ENCODE measurements at regions not wholly inside any gene's neighbourhood (a gene's known extent, or its start where the extent isn't known, plus 50 kb on each side); places are given as distances from the start of the nearest gene placed in this dataset.
"Not testable (repeated sequence)": the region's sequence is repeated elsewhere in the genome, so short reads cannot be mapped to it uniquely, and the experiment has no call there.

DNA sequence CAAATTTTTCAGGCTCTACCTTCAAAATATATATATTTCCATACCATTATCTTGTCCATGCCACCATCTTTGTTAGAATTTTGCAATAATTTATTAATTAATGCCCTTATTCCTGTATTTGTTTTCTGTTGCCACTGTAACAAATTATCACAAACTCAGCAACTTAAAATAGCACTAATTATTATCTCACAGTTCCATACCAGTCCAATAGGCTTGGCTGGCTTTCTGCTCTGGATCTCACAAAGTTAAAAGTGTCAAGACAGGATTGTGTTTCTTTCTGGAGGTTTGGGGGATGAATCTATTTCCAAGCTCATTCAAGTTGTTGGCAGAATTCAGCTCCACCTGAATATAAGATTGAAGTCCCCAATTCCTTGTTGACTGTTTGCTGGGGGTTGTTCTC lies 58.6 kb upstream of the SLC38A4 start:
- no peak for DNase-seq (ENCODE audit: low read depth in 4 of 4, low spot score in 3 of 4)

DNA sequence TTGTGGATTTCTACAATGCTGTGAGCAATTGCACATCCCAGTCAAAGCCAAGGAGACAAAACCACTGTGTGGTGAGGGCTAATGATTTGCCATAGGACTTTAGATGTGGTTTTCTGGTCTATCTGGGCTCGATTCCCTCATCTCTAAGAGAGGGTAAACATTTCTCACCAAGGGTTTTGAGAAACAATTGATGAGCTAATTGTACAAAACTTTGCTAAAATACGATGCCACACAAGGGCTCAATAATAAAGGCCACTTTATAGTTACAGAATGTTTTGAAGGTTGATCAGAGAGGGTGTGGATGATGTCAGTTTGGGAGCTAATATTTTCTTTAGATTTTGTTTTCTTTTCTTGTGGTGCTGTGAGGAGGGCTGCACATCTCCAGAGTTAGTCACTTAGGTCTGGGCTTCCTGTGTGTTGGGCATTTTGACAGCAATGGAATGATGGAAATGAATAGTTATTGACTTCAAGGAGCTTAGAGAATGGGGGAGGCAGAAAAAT lies 60.8 kb upstream of the SLC38A4 start:
- DNase-seq (ENCODE audit: low read depth in 4 of 4, low spot score in 3 of 4), result no peak

DNA sequence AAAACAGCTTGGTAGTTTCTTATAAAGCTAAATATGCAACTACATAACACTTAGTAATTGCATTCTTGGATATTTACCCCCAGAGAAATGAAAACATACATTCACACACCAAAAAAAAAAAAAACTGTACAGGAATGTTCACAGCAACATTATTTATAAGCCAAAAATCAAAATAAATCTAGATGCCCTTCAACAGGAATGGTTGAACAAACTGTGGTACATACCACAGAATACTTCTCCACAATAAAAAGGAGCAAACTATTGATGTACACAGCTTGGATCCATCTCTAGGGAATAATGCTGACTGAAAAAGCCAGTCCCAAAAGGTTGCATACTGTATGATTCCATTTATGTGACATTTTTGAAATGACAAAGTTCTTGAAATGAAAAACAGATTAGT lies 62.1 kb upstream of the SLC38A4 start:
- DNase-seq (ENCODE audit: low read depth in 4 of 4, low spot score in 3 of 4), result no peak

DNA sequence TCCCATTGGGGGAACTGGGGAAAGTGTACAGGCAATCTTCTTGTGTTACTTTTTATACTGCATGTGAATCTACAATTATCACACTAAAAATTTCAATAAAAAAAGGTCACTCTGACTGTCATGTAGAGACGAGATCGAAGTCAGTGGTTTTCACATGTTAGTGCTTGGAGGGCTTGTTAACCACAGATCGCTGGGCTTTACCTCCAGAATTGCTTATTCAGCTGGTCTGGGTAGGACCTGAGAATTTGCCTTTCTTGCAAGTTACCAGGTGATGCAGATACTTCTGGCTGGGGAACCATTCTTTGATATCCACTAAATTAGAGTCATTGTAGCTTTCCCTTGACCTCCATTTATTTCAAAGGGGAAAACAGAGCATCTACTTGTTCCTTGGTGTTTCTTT lies 62.8 kb upstream of the SLC38A4 start:
- no peak for DNase-seq (ENCODE audit: low read depth in 4 of 4, low spot score in 3 of 4)

DNA sequence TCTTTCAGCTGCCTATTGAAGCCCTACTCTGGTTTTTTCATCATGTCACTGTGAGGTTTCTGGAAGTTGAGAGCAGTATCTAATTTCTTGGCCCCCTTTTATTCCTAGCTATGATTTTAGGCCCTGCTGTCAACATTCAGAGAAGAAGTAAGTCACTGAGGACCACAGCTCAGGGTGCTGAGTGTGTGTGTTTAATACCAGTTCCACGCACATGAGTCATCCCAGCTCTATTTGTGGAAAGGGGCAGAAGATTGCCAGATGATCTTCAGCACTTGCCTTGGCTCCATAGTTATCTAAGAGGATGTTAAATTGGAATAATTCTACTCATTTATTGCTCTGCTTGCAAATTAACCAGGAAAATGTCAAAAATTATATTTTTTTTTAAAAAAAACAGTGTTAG lies 65.5 kb upstream of the SLC38A4 start:
- no peak for DNase-seq (ENCODE audit: low read depth in 4 of 4, low spot score in 3 of 4)

DNA sequence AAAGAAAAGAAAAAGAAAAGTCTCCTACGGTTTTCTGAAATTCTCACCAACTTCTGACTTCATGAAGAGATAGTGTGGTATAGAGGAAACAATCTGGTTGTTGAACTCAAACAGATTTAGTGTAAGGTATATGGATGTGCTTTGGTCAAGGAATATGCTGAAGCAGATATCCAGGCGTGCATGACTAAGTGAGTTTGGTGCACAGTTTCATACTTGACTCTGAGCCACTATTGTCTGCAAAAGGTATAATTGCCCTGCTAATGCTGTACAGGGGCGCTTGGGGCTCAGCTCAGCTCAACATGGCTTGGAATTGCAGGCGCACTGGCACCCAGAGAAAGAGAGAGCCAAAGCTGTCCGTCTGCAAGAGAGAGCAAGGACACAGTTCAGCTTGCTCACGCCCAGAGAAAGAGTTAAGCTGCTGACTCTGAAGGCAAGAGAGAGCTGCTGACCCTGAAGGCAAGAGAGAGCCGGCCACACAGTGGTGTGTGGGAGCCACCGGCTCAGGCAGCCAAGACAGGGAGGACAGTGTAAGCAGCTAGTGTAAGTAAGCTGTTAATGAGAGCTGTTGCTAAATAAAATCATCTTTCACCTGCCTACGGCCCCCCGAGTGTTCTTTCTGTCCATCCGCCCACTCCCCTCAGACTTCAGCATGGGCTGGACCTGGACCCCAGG lies 66.4 kb upstream of the SLC38A4 start:
- DNase-seq (ENCODE audit: low read depth in 4 of 4, low spot score in 3 of 4), result no peak

DNA sequence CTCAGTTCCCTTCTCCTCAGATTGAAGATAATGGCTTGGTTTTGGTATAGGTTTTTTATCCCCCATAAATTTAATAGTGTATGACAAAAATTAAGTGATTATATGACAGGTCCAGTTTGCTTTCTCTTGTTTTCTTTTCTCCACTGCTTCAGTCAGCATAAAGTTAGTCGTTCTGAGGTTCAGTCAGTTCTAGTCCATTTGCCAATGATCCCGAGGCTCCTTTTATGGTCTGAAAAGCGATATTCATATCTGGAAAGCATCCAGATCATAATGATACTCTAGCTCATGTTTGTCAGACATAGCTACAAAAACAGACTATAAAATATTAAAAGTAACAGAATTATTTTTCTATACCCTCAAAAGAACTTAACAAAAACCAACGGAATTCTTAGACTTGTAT lies 67.1 kb upstream of the SLC38A4 start:
- DNase-seq (ENCODE audit: low read depth in 4 of 4, low spot score in 3 of 4), result no peak

DNA sequence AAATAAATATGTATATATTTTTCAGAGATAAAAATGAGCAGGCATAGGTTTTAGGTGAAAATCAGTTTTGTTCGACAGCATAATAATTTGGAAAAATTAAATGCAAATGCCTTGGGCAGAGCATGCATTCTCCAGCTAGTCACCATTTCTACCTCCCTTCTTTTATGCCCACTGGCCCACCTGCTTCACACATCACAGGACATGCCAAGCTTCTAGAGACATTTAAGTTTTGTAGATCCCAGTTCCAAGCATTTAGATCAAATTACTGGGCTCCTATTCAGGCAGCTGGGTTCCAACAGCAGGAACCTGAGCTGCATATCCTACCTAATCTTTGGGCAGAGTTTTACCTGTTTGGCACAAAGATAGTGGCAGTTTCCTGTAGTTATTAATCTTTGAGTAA lies 67.6 kb upstream of the SLC38A4 start:
- no peak for DNase-seq (ENCODE audit: low read depth in 4 of 4, low spot score in 3 of 4)

DNA sequence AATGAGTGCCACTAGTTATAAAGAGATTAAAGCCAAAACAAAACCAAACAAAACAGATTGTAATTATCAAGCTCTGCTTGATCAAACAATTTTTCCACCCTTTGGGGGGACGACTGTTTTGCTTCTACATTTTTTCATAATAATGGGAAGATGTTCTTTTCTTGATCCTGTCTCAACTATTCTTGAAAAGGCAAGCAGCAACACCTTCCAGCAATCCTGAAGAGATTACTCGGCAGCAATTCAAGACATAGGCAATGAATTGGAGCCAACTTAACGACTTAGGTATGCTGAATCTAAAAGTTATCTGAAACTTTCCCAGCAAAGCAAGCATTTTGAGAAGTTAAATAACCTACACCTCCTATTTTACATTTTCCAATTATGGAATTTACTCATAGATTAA lies 69.9 kb upstream of the SLC38A4 start:
- no peak for DNase-seq (ENCODE audit: low read depth in 4 of 4, low spot score in 3 of 4)

DNA sequence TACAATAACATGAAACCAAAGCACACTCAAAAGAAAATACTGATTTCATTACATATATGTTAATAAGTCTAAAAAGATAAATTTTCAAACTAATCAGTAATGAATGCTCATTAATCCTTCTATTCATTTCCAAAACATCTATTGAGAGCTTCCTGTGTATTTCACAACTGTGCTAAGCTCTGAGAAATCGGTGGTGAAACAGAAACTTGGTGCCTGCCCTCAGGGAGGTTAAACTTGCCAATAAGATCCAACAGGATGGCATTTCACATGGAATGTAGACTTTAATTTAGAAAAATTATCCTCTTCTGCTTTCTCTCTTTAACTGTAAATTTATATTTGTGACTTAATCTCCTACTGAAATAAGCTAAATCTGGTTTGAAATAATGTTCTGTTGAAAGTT lies 70.9 kb upstream of the SLC38A4 start:
- no peak for DNase-seq (ENCODE audit: low read depth in 4 of 4, low spot score in 3 of 4)

DNA sequence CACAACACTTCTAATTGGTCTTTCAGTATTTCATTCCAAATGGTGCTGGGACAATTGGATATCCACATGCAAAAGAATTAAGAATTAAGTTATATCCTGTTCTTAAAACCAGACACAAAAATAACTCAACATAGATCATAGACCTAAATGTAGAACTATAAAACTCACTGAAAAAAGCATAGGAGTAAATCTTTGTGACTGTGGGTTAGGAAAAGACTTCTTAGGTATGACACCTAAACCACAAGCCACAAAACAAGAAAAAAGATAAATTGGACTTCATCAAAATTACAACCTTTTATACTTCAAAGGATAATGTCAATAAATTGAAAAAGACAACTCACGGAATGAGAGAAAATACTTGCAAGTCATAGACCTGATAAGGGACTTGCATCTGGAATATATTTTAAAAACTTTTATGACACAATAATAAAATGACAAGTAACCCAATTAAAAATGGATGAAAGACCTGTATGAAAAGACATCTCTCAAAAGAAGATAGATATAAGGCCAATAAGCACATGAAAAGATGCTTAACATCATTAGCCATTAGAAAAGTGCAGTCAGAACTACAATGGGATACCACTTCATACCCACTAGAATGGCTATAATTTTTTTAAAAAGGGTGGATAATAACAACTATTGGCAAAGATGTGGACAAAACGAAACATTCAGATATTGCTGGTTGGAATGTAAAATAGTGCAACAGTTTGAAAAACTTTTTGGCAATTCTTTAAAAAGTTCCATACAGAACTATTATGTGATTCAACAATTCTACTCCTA lies 72.5 kb upstream of the SLC38A4 start:
- no peak for DNase-seq (ENCODE audit: low read depth in 4 of 4, low spot score in 3 of 4)

DNA sequence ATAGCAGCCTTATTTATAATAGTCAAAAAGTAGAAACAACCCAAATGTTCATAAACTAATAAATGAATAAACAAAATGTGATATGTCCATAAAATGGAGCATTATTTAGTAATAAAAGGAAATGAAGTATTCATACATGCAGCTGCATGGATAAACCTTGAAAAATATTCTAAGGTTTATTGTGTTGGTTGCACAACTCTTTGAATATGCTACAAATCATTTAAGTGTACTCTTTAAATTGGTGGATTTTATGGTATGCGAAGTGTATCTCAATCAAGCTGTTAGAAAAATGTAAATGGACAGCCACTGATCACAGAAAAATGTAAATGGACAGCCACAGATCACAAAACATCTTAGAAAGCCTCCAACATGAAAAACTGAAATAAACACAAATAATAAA lies 73.2 kb upstream of the SLC38A4 start:
- DNase-seq (ENCODE audit: low read depth in 4 of 4, low spot score in 3 of 4), result no peak

DNA sequence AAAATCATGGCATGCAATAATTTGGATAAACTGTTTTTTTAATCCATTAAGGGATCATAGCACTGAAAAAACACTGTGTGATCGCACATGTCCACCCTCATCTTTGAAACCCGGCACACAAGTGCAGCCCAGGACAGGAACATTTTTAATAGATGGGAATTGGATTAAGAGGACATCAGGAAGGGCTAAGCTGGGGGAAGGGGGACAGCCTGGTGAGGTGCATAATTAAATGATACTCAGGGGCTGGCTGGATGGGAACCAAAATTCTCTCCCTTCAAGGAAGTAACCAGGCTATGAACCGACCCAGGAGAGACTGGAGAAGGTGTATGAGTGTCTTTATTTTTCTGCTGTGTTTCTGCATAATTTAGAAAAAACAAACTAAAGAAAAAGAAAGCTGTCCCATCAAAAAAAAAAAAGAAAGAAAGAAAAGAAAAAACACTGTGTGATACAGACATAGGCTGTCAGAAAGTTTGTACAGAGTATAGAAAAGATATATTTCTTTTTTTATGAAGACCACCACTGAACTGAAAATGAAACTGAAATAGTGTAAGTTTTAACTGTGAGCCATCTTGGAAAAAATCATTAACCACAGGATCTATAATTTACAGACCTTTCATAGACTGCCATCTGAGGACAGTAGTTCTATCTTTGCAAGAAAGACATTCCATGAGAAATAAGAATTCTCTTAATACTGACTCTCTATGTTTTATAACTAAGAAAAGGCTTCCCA lies 75.1 kb upstream of the SLC38A4 start:
- DNase-seq (ENCODE audit: low read depth in 4 of 4, low spot score in 3 of 4), result no peak

DNA sequence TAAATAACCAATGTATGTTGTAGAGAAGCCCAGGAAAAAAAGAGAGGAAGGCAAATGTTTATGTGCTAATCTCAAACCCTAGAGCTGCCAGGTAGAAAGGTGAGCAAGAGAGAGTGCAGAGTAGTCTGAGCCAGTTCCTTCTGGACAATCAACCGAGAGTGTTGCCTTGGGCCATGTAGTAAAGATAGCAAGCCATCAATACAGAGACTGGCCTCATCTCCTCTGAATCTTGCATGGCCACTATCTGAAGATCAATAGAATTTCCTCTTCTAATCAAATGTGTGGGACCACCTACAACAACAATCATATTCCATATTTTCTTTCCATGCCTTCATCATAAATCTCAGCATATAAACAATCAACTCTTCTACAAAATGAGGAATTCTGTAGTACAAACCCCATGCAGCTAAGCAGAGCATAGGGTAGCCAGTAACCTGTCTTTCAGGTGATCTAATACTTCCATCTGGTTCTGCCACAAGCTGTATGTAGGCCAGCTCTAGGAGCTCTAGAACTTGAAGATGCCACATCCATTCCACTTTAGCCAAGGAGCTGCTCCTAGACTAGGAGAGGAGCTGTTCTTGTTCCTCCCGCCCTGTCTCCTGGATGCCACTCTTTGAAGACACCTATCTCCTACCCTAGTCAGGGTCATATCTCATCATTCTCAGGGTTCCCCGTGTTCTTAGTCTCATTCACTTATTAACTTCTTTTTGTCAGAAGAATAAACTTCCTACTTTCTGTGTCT lies 75.8 kb upstream of the SLC38A4 start:
- no peak for DNase-seq (ENCODE audit: low read depth in 4 of 4, low spot score in 3 of 4)

DNA sequence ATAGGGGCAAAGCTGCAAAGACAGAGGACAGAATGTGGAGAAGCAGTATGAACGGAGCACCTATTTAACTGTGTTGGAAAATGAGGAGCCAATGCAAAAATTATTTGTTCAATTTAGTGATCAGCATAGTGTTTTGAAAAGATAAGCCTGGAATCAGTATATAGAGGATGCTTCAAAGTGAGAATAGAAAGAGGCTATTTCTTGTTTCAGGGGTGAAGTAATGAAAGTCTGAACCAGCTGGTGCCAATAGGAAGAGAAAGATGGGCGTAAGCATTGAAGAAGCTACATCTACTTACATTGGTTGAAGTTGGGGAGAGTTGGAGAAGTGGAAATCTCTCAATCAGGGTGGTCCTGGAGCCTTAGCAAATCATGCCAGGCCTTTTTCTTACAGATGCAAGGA lies 77.3 kb upstream of the SLC38A4 start:
- no peak for DNase-seq (ENCODE audit: low read depth in 4 of 4, low spot score in 3 of 4)

DNA sequence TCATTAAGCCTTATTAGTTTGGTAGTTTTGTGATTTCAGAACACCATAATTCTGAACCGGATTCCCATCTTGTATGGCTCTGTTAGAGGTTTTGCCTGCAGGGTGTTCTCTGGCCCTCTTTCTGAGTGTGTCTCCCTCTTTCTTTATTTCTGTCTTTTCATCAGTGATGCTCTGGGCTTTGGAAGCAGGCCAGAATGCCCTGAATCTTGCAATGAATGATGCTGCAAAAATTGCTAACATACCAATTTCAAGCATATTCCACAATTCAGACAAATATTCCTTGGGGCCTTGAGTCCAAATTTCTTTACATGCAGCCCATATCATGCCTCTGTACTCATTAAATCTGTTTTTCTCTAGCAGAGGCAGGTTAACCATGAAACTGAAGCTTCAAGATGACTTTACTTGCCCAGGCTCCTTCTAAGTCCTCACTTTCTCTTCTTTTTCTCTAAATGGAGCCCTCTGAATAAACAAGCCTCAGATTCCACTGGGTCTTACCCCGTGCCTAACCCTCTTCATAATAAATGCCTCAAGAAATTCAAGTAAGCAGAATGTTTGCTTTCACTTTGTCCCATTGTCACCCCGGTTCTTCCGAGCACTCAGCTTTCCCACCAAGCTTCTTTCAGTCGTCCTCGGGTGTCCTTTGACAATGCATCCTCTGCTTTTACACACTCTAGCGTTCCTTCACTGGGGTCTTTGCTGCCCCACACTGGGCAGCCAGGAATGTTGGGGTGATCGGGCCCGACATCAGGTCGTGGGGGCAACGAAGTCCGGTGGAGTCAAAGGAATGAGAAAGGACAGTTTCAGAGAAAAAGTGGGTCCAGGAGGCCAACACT lies 78.8 kb upstream of the SLC38A4 start:
- DNase-seq (ENCODE audit: low read depth in 4 of 4, low spot score in 3 of 4), result no peak

DNA sequence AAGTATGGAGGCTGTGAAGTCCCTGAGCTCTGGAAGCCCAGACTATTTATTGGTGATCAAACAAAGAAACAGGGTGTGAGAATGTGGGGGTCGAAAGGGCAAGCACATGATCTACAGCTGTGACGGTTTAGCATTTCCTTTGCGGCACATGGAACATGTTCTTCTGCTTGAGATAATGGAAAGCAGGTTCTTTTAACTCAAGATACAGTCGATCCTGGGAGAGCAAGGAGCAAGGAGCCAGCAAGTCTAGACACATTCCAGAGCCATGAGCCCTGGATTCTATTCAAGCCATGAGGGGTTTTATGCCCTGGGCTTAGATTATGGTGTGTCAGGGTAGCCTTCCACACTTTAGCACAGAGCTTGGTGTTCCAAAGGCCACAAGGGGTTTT lies 79.4 kb upstream of the SLC38A4 start:
- not testable (repeated sequence) for DNase-seq (ENCODE audit: low read depth in 4 of 4, low spot score in 3 of 4)

DNA sequence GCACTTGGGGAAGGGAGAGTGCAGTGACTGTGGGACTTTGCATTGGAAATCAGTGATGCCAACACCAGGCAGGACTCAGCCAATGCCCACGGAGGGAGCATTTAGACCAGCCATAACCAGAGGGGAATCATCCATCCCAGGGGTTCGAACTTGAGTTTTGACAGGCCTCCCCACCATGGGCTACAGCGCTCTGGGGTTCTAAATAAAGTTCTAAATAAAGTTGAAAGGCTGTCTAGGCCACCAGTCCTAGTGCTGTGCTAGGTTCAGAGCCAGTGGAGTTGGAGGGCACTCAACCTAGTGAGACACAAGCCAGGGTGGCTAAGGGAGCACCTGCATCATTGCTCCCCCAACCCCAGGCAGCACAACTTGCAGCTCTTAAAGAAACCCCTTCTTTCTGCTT lies 82.0 kb upstream of the SLC38A4 start:
- no peak for DNase-seq (ENCODE audit: low read depth in 4 of 4, low spot score in 3 of 4)

DNA sequence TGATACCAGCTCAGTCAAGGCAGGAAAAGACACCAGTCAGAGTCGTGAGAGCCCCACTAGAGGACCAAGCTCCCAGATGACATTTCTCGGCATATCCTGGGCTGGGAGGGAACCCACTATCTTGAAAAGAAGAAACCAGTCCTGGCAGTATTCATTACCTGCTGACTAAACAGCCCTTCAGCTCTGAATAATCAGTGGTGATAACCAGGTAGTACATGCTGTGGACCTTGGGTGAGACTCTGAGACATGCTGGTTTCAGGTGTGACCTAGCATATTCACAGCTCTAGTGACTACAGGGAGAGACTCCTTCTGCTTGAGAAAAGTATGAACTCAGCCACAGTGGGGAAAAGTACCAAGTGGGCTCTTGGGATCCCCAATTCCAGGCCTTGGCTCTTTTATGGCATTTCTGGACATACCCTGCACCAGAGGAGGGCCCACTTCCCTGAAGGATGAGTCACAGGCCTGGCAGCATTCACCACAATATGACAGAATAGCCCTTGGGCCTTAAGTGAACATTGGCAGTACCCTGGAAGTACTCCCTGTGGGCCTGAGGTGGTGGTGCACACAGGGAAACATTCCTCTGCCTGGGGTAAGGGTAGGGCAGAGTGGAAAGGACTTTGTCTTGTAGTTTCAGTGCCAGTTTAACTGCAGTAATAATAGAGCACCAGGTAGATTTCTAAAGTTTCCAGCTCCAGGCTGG lies 82.6 kb upstream of the SLC38A4 start:
- DNase-seq (ENCODE audit: low read depth in 4 of 4, low spot score in 3 of 4), result no peak
